HuH-7 (cell line): ENCODE measurements at regions not wholly inside any gene's neighbourhood (a gene's known extent, or its start where the extent isn't known, plus 50 kb on each side); places are given as distances from the start of the nearest gene placed in this dataset.
"Not testable (repeated sequence)": the region's sequence is repeated elsewhere in the genome, so short reads cannot be mapped to it uniquely, and the experiment has no call there.

Source experiments
- DNase-seq: peaks from one replicate; pipeline ENCODE4 v3.0.0; 2011; ENCODE audit warnings: low spot score

DNA sequence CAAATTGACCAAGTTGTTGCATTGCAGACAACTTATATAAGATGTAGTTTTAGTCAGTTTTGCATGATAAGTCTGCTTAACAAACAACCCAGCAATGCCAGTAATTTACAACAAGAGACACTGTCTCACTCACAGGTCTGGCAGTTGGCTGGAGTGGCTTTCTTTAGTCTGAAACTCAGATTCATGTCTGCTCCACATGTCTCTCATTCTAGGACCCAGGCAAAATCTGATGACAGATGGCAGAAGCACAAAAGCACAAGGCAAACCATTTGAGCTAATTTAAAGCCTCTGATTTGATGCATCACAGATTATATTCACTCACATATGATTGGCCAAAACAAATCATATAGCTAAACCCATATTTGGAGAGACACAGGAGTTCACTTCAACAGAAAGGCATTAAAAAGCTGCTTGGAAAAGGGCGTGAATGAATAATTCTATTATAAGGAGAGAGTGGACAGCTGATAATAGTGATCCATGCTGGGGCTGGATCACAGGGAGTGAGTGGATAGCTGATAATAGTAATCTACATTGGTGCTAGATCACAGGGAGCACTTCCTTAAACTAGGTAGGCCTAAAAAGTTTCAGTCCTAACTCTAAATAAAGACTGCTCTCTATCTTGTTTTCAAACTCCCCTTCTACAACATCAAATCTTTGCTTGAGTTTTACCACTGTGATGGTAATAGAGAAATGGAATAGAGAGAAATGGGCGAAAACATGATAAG, 593.2 kb upstream of the ZNF804A start:
- no peak for DNase-seq

DNA sequence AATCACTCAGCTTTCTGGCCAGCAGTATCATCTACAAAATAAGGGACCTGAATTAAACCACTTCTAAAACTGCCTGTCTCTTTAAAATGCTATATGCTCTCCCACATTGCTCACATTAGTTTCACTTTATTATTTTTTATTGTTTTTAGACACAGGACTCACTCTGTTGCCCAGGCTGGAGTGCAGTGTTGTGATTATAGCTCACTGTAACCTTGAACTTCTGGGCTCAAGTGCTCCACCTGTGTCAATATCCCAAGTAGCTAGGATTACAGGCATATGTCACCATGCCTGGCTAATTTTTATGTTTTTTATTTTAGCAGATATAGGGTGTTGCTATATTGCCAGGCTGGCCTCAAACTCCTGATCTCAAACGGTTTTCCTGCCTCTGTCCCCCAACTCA, 591.3 kb upstream of the ZNF804A start:
- DNase-seq = no peak

DNA sequence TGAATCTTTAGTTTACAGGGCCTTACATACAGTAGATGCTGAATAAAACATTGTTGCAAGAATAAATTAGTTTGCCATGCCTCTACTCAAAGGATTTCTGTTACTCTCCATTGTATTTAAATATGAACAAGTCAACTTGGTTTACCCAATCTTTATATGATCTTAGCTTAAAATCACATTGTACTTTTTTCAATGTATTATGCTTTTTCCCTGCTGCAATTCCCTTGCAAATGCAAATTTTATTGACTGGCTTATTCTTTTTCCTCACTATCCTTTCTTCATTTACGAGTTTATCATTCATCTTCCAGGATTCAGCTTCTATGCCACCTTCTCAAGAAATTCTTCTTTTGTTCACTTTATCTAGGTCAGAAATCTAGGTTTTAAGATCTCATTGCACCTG, 571.4 kb upstream of the ZNF804A start:
- DNase-seq = no peak

DNA sequence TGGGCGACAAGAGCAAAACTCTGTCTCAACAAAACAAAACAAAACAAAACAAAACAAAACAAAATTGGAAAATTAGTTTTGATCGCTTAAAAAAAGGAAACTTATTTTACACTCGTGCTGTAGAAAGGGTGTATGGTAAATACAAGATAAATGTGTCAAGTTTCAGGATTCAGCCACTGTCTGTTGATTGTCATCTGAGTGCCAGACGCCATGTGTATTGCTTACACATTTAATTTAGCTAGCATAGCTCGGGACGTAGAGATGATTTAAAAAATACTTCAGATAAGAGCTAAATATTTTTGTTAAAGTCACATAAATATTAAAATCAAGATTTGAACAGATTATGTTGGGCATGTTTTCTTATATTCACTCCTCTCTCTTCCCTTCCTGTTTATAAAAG, 568.1 kb upstream of the ZNF804A start:
- no peak for DNase-seq

DNA sequence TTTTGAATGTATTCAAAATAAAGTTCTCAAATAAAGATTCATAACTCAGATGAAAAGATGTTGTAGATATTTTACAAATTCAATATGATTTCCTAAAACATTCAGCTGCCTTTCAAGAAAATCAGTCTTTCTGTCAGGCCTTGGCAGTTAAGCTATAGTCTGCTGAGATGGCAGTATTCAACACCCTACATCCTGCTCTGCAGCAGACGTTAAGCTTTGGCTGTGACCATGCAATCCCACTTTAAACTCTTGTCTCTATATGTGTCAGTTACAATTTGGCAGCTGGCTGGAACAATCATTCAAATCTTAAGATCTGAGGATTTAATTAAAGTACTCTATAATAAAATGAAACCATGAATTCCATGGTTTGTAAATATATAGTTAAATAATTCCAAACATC, 567.3 kb upstream of the ZNF804A start:
- DNase-seq = no peak

DNA sequence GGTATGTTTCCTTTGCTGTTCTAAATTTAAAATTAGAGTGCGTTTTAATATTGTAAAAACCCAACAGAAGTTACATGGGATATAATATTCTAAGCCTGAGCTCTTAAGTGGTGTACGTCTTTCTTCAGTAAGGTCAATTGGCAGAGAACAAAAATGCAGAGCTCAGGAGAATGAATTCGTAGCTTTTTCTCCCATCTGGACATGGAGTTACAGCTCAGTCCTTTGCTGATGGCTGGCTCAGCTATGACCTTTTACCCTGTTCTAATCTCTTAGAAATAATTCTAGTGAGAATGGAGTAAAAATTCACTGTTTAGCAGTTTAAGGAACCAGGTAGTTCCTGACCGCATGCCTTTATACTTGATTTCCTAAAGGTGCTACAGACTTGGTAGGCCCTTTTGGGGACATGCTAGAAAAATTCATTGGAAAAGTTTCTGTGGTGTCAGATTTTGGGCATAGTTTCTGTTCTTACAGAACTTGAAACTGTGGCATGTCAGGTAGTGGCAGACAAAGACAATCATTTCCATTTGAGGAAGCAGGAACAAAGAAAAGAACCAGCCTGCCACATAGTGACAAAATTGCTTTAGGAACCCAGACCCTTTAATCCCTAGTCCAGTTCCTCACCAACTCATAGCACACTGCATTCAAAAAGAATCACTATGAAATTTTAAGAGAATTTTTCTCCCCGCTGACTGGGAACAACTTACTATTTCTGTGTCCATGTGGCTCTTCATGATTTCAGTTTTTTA, 566.8 kb upstream of the ZNF804A start:
- no peak for DNase-seq

DNA sequence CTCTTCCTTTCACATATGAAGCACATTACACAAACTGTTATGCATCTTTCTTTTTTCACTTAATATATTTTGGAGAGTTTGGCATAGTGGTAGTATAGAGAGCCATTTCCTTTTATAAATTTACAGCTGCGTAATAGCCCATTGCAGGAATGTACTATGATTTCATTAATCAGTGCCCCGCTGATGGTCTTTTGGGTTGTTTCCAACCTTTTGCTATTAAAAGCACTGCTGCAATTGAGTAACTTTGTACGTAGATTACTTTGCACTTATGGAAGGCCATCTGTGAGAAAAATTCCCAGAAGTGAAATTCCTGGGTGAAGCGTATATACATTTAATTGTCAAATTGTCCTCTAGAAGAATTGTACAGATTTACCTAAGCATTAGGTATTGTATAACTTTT, 565.3 kb upstream of the ZNF804A start:
- DNase-seq = no peak

DNA sequence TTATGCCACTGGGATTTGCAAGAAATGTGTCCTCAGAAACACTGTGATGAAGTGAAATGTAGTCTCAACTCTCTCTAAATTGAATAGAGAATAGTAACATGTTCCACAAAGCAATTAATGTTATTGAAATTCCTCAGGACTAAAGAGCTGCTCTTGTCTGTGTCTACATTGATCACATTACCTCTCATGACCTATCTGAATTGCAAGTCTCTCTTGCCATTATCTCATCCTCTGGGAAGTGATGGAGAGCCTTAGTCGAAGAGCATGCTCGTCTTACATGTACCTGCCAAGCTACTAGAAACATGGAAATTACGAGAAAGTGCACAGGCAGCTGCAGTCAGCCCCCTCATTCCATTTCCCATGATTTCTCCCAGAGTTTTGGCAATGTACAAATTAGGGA, 561.1 kb upstream of the ZNF804A start:
- no peak for DNase-seq

DNA sequence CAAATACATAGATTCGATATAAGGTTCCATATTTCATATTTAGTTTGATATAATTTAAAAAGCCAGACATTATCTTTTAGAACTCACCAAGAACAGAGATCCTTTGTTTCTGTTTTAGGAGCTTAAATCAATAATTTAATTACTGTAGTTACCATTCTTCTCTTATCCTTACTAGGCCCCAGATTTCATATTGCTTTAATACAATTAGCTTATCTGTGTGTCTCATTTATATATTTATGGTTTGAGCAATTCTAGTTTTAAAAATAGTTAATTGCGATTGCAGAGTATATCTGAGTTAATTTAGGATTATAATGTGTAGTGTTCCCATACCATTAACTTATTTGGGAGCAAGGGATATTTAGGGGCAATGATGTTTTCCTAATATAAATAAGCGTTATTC, 558.8 kb upstream of the ZNF804A start:
- DNase-seq = no peak

DNA sequence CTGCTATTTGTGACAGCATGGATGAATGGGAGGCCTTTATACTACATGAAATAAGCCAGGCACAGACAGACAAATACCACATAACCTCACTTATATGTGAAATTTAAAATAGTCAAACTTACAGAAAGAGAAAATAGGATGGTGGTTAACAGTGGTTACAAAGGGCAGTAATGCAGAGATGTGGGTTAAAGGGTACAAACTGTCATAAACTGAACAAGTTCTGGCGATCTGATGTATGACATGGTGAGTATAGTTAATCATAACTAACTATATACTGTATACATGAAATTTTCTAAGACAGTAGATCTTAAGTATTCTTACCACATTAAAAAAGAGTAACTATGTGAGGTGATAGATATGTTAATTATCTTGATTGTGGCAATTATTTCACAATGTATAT, 558.1 kb upstream of the ZNF804A start:
- DNase-seq = no peak

DNA sequence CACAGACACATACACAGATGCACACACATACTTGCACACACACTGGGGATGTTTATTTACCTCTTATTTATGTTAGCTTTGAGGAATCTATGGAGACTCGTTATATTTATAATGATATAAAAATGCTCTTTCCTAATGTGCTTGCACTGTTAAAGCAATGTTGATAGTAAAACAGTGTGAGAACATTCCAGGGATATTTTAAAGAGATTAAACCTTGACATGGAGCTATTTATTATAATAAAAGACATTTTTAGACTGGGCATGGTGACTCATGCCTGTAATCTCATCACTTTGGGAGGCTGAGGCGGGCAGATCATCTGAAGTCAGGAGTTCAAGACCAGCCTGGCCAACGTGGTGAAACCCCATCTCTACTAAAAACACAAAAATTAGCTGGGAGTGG, 557.3 kb upstream of the ZNF804A start:
- DNase-seq = no peak

DNA sequence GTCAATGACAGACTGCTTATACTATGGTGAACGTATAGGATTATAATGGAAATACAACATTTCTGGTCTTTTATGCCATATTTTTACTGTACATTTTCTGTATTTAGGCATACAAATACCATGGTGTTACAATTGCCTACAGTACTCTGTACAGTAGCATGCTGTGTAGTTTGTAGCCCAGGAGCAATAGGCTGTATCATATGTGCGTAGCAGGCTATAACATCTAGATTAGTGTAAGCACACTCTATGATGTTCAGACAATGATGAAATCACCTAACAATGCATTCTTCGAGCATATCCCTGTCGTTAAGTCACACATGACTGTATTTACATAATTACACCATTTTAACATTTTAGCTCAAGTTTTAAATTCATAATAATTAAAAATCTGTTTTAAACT, 556.6 kb upstream of the ZNF804A start:
- DNase-seq = no peak

DNA sequence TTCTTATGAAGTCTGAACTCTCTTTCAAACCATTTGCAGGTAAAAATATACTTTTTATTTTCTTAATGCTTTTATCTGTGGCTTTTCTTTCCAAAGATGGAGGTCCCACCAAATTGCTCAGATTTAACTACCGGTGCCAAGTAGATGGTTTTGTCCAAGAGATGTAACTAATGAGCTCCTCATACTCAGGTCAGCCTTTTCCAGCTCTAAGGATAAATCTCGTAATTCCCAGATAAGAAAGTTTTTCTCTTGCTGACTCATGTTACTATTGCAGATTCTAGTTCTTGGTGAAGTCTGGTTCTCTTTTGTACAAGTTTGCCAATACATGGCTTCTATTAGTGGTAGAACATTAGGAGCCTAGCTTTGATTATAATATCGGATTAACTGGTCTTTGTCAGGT, 550.8 kb upstream of the ZNF804A start:
- DNase-seq = no peak

DNA sequence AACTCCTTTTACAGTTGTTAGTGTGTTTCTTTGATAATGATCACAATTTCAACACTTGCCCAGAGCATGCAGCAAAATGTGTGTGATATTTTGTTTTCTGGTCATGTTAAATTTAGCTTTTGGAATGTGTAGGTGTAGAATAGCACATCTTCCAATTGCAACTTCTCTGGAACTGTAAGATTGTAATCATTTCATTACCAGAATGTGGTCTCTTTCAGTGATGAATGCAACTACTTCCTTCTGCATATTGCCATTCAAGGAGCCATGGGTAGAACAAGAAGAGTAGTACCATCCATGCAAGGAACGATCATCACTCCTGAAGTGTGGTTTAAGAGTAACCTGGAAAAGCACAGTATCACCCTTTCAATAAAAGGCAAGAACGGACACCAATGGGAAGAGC, 548.8 kb upstream of the ZNF804A start:
- no peak for DNase-seq

DNA sequence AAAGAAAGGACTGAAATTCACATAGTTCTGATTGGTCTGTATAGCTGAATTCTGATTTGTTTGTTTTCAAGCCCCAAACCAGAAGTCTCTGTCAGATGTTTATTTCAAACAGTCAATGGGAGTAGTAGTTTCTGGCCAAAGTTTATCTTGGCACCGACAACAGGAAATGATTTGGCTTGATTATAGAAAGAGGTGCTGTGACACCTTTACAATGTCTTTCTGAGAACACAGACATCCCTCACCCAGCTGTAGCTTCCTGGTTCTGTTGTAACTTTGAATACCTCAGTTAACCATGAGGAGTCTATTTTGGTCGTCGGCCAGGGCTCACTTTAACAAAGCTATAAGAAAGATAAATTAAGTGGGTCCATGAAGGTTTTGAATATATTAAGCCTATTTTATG, 545.0 kb upstream of the ZNF804A start:
- DNase-seq = peak; percentile 8

DNA sequence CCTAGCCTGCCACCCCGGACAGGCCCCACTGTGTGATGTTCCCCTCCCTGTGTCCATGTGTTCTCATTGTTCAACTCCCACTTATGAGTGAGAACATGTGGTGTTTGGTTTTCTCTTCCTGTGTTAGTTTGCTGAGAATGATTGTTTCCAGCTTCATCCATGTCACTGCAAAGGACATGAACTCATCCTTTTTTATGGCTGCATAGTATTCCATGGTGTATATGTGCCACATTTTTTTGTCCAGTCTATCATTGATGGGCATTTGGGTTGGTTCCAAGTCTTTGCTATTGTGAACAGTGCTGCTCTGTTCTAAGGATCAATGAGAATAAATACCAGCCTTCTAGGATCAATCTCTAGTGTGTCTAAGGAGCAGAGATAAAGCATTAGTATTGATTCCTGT, 543.9 kb upstream of the ZNF804A start:
- not testable (repeated sequence) for DNase-seq

DNA sequence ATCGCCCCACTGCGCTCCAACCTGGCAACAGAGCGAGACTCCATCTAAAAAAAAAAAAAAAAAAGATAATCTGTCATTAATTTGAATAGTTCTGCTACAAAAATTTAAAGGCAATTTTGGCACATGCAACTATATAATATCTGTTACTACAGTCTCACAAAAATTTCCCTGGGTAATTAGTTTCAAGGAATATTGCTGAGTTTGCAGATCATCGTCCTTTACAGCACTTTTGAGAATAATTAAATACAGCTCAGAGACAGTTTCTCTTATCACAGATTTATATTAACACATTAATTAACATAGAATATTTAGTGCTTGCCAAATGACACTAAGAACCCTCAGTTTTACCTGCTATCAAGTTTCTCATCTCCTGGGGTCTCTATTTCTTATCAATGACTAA, 540.4 kb upstream of the ZNF804A start:
- no peak for DNase-seq

DNA sequence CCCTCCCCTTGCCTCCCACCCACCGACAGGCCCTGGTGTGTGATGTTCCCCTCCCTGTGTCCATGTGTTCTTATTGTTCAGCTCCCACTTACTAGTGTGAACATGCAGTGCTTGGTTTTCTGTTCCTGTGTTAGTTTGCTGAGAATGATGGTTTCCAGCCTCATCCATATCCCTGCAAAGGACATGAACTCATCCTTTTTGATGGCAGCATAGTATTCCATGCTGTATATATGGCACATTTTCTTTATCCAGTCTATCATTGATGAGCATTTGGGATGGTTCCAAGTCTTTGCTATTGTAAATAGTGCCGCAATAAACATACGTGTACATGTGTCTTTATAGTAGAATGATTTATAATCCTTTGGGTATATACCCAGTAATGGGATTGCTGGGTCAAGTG, 538.1 kb upstream of the ZNF804A start:
- DNase-seq = not testable (repeated sequence)

DNA sequence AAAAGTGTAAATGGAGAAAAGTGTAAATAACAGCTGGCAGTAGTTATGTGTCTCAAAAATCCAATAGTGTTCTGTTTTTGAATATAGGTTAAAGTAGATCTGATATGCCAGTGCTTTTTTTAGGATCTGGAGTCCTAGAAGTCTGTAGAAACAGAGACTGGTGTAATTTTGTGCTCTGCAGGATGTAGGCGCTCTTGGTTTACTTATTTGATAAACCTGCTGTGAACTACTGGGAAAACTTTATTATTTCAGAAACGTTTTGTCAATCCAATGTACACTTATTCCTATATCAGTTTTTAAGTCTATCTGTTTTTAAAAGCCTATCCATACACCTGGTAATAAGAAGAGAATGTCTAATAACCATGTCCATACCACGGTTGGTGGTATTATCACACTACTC, 530.8 kb upstream of the ZNF804A start:
- no peak for DNase-seq

DNA sequence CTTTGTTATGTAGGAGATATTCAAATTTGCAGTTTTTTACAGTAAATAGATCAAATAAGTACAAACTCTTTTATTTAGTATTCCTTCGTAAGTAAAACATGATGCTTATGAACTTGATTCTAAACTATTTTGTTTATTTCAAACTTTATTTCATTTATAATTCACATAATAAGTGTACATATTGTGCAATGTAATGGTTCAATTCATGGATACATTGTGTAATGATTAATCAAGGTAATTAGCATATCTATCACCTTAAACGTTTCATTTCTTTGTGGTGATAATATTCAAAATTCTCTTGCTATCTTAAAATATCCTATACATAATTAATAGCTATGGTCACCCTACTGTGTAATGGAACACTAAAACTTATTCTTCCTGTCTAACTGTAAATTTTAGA, 525.9 kb upstream of the ZNF804A start:
- no peak for DNase-seq

DNA sequence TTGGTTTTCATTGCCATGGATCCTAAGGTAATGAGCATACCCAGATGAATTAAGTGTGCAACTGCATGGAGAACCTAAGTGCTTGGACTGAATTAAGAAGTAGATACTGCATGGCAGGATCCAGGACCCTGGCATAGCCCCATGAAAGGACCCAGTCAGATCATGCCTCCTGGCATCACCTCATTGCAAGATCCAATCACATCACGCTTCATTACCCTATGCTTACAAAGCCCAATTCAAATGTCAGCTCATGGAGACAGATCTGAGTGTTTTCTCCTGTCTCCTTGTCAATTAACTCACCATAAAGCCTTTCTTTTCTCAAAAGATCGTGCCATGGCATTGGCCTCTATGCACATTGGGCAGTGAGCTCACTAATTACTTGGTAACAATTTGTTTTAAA, 519.8 kb upstream of the ZNF804A start:
- no peak for DNase-seq

DNA sequence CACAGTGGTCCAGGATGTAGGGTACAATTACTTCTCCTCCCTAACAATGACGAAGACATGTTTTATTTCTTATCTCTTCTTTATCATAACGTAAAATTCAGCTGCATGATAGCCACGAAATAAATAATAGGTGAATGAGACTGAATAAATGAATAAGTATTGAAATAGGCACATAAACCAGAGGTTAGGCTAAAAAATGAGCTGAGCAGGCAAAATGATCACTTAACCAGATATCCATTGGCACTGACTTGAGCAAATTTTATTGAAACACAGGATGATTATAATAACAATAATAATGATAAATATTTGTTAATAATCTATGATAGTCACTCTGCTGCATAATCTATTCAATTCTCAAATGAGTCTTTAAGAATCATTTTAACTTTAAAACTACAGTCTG, 506.9 kb upstream of the ZNF804A start:
- no peak for DNase-seq

DNA sequence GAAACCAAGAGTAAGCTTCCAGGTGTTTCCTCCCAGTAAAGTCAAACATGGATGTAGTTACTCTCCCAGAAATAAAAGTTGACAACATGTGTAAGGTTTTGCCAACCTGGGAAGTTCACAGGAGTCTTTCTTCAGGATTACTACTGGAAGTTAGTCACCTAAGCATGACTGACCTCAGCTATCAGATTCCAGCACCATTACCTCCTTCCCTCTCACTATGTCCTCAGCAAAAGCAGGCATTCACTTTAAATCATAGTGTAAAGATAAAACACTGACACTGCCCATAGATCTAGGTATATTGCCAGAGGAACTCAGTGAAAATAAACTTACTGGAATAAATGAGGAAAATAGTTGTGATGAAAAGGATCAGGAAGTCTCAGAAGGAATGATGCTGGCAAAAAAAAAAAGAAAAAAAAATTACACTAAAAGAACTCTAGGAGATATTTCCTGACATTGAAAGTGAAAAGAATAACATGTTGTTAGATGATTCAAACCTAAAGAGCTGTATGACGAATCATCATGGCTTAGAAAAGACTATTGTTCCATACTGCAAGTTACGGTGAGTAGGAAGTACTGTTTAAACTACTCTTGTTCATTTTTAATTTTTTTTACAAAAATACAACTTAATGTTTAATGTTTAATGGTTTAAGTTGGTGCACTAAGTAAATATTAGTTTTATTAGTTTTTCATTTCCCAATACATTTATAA, 484.5 kb upstream of the ZNF804A start:
- DNase-seq = peak; percentile 4
